NOMO-1 treated with DMSO at 0.1 percent for 48 hours (cell line): ENCODE measurements at regions not wholly inside any gene's neighbourhood (a gene's known extent, or its start where the extent isn't known, plus 50 kb on each side); places are given as distances from the start of the nearest gene placed in this dataset.

ENCODE experiments used
- DNase-seq: peaks from one replicate; lab custom pipeline; 2025; ENCODE audit not compliant: unreplicated experiment; lab: John Stamatoyannopoulos, UW

DNA sequence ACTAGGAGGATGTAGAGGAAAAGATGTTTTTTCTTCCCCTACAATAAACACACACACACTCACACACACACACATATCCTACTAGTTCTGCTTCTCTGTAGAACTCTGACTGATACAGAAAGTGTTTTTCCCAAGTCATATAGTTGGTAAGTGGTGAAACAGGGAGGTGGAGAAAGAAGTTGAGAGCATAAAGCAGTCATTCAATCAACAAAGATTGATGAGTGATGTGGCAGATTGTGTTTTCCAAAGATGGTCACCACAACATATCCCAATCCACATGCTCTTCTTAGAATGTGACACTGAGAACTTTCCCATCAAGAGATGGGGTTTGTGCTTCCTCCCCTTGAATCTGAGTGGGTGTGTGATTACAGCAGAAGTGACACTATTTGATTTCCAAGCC lies 123.4 kb upstream of the ATP6AP2 start:
- DNase-seq: no peak

DNA sequence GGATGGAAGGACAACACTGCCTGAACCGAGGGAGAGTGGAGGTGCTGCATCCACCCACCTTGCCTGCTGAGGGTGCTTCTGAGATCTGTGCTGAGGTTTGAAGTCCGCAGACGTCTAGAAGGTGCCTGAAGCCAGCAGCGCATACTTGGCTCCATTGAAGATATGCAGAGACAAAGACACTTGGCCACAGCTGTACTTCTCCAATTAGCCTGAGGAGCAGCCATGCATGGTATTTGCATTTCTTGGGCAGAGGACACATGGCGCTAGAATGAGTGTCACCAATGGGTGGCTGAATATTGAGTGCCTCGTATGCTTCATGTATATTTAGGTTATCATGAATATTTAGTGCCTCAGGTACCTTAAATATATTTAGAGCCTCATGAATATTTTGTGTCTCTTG lies 128.7 kb upstream of the ATP6AP2 start:
- no peak for DNase-seq

DNA sequence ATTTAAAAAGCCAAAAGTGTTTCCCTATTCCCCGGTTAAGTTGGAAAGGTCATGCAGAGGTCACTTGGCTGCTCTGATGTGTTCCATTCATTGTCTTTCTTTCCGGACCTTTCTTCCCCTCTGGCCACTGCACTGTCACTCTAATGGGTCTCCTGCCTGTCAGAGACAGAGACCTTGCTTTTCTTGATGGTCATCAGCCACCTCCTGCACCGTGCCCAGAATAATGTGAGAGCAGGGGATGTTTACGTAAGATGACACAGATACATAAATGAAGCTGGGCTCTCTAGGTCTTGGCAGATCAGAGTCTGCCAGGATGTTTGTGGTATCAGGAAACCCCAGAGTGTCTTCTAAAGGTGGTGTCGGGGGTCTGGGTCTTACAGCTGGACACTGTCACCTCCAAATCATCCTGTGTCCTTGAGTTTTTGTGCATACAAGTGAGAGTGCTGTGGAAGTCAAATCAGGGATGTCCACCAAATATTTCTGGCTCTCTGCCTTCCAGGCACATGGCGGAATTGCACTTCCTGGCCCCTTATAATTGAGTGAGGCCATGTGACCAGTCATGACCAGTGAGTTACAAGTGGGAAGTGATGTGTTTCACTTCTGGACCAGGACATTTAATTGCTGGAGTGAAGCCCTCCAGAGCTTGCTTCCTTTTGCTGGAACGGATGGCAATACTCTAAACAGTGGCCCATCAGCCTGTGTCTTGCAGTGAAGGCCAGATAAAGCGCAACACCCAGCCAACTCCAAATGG lies 130.6 kb upstream of the ATP6AP2 start:
- no peak for DNase-seq

DNA sequence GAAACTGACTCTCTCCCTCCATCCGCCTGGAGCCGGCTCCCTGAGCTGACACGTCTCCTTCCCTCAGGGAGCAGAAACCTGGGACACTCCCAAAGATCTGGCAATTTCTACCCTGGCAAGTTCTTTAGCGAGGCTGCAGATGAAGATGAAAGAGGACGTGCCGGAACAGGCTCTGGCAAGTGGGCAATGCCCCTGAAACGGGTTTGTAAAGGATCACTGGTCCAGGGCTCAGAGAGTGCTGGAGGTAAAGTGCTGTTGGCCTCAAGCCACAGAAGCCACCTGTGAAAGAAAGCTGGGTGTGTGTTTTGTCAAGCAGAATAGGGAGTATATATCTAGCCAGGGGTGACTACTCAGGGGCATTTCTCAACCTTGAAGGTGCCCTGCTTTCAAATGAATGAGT lies 131.4 kb upstream of the ATP6AP2 start:
- no peak for DNase-seq

DNA sequence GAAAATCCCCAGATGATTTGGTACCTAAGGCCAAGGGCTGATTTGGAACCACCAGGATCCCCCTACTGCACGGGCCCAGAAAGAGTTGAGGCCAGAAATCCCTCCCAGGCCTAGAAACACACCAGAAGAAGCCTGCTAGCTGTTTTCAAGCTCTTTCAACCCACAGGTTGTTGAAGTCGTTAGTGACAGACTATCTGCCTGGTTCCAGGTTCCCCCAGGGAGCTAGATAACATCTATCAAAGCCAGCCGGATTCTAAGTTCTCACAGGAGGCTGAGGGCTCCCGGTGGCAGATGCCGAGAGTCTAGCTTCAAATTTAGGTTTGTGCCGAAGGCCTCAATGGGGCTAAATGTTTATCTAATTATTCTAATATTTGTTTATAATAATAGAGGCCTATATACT lies 132.0 kb upstream of the ATP6AP2 start:
- DNase-seq: no peak

DNA sequence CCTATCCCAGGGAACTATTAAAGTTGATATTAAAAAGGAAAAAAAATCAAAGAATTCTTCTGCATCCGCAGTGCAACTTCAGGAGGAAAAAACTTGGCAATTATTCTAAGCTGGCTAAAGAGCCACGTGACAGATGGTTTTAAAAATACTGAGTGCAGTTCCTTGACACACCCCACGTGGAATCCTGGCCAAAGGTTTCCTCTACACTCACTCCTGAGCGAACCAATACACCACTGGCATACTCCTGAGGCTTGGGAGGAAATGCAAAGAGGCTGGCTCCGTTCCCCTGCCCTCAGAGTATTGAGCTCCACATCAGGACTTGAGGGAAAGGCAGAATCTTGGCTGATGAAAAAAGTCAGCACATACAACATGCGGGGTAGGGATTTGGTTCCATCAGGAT lies 133.8 kb upstream of the ATP6AP2 start:
- no peak for DNase-seq

DNA sequence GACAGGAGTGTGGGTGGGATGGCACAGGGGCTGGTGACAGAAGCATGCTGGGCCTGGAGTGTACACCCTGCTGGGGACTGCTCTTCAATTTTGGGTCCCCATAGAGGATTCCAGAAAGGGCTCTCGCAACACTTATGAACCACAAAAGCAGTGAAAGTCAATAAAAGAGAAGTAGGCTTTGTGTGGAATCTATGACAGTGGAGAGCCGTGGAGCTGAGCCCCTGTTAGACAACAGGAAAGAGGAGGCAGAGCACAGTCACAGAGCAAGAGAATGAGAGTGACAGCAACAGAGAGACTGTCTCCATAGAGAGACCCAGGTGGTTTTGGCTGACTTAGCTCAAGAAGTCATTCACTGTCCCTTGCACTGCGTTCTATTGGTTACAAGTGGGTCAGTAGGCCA lies 135.1 kb upstream of the ATP6AP2 start:
- peak; percentile 78 for DNase-seq

DNA sequence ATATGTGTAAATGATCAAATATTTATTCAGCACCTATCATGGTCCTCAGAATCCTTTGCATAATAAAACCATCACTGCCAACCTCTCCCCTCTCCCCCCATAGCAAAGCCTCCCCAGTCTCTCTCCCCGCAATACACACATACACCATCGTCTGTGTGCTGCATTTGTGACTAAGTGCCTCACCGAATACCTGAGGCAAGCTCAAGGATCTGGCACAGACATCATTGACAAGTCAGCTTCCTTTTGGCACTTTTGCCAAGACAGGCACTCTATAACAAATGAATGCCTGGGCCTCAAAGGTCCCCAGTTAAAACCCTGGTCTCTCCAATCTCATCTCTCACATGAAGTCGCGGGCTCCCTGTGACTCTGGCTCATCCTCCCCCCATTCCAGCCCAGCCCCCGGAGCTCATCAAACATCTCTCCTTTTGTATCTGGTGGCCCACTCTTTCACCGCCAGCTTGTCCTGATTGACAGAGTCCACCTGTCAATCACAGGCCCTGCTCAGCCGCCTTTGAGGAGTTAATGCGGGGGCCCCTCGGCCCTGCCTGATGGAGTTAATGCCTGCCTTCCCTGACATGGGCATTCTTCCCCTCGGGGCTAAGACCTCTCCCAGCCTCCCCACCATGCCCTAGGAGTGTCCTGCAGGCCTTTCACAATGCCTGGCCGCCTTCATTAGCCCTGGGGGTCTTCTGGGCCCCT lies 135.8 kb upstream of the ATP6AP2 start:
- DNase-seq: no peak

DNA sequence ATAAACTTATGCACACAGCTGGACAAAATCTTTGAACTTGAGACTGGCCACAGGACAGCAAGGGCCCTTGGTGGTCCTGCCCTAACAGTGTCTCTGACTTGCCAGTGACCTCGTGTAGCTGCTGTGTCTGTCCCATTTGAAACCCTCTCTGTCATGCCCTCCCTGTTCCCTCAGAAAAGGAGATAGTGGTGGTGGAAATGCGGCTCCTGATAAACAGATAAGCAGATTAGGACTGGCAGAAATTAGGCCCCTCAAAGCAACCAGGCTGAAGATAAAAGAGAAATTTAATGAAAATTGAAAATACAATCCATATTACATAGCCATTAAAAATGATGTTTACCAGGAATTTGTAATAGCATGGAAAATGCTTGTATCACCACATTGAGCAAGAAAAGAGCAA lies 136.6 kb upstream of the ATP6AP2 start:
- no peak for DNase-seq

DNA sequence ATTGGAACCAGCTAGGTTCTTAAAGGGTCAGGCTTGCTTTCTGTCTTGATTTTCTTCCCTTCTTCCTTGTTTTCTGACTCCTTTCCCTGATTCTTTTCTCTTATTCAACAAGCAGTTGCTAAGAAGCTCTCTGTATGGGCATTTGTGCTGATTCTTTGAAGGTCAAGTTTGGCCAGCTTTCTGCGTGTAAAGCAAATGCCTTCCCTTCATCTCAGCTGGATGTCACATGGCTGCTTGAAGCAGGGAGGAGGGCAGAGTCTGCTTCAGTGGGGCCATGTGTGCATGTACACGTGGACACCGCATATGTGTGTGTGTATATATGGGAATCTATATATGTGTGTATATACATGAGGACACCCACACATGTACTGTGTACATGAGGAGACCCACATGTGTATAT lies 139.9 kb upstream of the ATP6AP2 start:
- DNase-seq: no peak

DNA sequence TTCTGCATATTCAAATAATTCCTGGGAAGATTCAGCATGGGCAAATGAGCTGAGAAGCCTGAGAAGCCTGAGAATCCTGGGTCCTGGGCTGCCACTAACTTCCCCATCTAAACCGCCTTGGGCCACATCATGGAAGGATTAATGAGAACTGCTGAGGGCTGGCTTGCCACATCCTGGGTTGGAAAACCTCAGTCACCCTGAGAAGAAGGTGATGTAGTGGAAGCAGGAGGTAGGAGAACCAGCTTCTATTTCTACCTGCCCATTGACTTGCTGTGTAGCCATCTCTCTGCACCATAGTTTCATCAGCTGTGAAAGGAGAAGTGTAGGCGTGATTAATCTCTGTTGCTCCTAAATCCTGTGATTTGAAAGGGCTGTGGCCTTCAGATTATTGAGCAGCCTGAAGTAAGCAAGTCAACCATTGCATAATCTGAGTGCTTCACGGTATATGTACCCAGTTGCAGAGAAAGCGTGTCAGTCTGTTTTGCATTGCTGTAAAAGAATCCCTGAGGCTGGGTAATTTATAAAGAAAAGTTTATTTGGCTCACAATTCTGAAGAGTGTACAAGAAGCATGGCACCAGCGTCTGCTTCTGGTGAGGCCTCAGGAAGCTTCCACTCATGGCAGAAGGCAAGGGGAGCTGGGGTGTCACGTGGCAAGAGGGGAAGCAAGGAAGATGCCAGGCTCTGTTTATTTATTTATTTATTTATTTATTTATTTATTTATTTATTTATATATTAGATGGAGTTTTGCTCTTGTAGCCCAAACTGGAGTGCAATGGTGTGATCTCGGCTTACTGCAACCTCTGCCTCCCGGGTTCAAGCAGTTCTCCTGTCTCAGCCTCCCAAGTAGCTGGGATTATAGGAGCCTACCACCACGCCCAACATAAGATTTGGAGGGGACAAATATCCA lies 140.9 kb upstream of the ATP6AP2 start:
- DNase-seq: peak; percentile 82

DNA sequence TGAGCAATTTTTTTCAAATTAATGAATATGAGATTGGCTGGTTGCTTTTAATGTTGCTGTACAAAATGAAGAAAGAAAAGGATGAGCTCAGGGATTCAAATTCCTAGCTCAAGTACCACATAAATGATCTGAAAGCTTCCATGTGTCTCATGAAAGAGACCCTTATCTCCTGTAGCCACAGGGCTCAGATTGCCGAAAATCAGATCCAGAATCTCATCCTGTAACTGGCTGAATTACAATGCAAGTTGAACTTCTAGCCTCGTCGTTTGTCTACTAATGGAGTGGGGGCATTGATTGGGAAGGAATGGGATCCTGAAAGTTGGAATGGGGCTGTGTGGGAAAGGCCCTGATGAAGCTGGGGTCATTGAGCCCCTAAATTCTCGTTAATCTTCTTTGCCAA lies 143.4 kb upstream of the ATP6AP2 start:
- DNase-seq: no peak

DNA sequence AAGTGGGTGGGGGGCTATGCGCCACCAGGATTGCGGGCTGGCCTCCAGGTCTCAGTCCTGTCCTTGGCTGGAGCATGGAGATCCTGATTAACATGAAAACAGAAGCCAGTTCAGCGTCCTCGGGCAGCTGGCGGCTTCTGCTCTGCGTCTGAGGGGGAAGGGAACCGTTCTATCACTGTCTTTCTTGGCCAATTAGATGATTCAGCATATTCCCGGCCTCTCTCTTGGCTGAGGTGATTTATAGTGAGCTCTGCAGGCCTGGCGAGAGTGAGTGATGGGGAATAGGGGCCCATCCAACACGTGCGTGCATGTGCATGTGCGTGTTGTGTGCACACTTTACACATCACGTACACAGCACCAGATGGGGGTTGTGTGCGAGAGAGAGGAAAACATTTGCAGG lies 145.8 kb upstream of the ATP6AP2 start:
- peak; percentile 82 for DNase-seq

DNA sequence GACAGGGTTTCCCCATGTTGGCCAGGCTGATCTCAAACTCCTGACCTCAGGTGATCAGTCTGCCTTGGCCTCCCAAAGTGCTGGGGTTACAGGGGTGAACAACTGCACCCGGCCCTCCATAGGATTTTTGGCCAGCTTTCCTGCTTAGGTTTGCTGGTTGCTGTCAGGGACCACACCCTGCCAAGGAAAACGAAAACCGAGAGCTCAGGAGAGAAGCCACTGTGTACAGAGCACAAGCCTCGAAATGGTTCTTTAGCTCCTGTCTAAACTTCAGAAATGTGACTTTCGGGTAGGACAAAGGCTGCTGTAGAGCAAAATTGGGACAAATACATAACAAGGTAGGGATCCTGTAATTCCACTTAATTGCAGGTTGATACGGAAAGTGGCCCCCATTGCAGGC lies 146.3 kb upstream of the ATP6AP2 start:
- no peak for DNase-seq

DNA sequence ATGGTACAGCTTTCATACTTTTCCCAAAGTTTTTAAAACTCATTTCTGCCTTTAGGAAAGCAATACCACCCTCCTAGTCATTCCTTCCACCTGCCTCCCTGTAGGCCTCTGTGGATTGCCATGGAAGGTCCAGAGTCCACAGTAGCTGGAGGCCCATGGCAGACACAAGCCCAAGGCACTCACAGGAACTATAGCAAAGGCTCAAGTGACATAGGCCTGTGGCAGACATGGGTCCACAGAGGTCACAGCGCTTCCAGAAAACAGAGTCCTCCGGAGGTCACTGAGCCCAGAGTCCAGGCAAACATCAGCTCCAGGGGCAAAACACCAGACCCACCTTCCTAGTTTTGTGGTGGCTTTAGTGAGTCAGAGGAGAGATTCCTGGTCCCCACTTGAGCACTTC lies 147.6 kb upstream of the ATP6AP2 start:
- no peak for DNase-seq

DNA sequence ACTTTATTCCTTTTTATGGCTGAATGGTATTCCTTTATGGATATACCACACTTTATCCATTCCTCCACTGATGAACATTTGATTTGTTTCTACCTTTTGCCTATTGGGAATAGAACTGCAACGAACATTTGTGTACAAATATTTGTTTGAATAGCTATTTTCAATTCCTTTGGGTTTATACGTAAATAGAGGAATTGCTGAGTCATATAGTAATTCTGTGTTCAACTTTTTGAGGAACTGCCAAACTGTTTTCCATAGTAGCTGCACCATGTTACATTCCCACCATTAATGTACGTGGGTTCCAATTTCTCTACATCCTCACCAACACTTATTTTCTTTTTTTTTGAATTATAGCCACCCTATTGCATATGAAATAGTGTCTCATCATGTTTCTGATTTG lies 156.5 kb upstream of the ATP6AP2 start:
- DNase-seq: no peak

DNA sequence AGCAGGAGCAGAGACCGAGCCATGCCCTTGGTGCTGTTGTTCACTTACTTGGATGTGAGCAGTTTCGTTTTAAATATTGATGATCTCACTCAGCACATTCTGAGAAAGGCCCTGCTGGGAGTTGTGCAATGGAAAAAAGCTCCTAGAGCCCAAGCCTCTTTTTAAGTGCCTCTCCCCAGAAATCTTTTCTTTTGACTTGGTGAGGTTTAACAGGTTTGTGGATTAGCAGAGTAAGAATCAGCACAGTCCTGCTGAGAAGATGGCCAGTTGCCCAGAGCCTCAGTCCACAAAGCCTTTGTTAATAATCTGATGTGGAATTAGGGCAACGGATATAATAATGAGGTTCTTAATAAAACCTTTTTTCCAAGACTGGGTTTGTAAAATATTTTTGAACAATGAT lies 157.5 kb upstream of the ATP6AP2 start:
- no peak for DNase-seq

DNA sequence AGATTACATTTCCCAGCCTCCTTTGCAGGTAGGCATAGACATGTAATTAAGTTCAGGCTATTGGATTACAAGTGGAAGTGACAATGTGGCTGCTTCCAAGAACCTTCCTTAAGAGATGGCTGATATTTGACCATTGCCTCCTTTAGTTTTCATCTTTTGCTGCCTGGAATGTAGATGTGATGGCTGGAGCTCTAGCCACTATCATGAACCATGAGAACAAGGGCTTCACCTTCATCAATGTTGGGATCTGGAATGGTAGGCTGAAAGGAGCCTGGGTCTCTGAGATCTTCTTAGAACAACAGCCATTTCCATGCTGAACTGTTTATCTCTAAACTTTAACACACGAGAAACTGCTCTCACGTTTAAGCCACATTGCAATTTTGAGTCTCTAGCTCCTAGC lies 158.7 kb upstream of the ATP6AP2 start:
- DNase-seq: no peak

DNA sequence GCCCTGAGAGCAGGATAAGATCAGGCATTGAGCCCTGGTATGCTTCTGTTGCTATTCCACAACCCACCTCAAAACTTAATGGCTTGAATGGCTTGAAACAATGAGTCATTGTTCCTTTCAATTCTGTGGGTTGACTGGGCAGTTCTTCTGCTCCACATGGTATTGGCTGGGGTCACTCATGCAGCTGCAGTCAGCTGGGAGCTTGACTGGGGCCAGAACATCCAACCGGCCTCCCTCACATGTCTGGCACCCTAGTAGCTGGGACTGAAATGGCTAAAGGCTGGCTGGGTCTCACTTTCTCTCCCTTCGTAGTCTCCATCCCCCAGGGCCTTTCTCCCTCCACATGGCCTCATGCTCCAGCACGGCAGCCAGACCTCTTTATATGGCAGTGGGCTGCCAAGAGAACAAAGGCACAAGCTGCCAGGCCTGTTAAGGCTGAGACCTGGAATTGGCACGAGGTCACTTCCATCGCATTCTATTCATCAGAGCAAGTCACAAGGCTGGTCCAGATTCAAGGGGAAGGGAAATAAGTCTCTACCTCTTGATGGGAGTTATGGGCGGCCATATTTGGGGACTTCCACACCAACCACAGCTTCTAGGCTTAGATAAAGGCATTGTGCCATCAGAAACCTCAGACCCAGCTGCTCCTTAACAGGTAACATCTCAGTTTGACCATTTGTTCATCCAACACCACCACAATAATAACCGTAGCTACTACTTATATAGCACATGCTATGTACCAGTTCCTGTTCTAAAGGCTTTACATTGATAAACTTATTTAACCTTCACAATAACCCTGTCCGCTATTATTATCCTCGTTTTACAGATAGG lies 159.7 kb upstream of the ATP6AP2 start:
- no peak for DNase-seq

DNA sequence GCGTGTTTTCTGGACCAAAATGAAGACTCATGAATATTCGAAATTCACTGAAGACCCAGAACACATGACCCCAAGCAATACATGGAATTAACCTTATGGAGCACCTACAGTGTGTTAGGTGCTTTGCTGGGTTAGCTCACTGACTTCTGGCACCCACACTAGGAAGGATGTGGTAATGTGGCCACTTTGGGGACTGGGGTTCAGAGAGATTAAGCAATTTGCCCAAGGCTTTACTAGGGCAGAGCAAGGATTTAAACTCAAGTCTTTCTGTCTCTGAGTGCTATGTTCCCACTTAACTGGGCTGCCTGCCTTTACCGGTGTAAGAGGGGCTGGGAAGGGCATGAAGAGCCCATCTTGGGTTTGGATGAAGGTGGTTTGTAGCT lies 162.0 kb upstream of the ATP6AP2 start:
- no peak for DNase-seq
